Caki2 (cell line): ENCODE measurements at regions not wholly inside any gene's neighbourhood (a gene's known extent, or its start where the extent isn't known, plus 50 kb on each side); places are given as distances from the start of the nearest gene placed in this dataset.

Experiments used
- DNase-seq: peaks from one replicate; pipeline ENCODE4 v3.0.0-alpha.2; 2015; ENCODE audit warnings: low read depth
- in situ Hi-C: cut with HindIII; loops from 2 replicates; pipeline ENCODE4 v1.10.0; 2016; ENCODE audit warnings: low sequenced_read_pairs, low pct_unique_long_range_greater_than_20kb, mixed read lengths

- in situ Hi-C loops = no loop called here
- no peak for DNase-seq
Observed at GRCh38 chr5:7043797-7044196, 330.6 kb downstream of the TENT4A start.

GRCh38 chr5:7047511-7048261, 334.5 kb downstream of the TENT4A start:
- no peak for DNase-seq
- in situ Hi-C loops = no loop called here

GRCh38 chr5:7050986-7051385, 337.8 kb downstream of the TENT4A start:
- no peak for DNase-seq
- in situ Hi-C loops = no loop called here

GRCh38 chr5:7053125-7053524, 339.9 kb downstream of the TENT4A start:
- no peak for DNase-seq
- in situ Hi-C loops = no loop called here

- in situ Hi-C loops = no loop called here
- DNase-seq = no peak
Observed at GRCh38 chr5:7053528-7054209, 340.4 kb downstream of the TENT4A start.

- DNase-seq = no peak
Observed at GRCh38 chr5:7066471-7067235, 329.3 kb upstream of the ADCY2 start.

GRCh38 chr5:7068156-7068555, 327.8 kb upstream of the ADCY2 start:
- DNase-seq = no peak
- in situ Hi-C loops = no loop called here

More at GRCh38 chr5:7066471-7067235, 329.3 kb upstream of the ADCY2 start:
- in situ Hi-C loops = no loop called here

- DNase-seq = no peak
- in situ Hi-C loops = no loop called here
Observed at GRCh38 chr5:7068899-7069298, 327.0 kb upstream of the ADCY2 start.

GRCh38 chr5:7072188-7072587, 323.8 kb upstream of the ADCY2 start:
- no peak for DNase-seq
- in situ Hi-C loops = no loop called here

GRCh38 chr5:7073666-7074065, 322.3 kb upstream of the ADCY2 start:
- in situ Hi-C loops = no loop called here
- DNase-seq = no peak

- in situ Hi-C loops = no loop called here
- DNase-seq = no peak
Observed at GRCh38 chr5:7074176-7074575, 321.8 kb upstream of the ADCY2 start.

- no peak for DNase-seq
- in situ Hi-C loops = no loop called here
Observed at GRCh38 chr5:7075470-7075869, 320.5 kb upstream of the ADCY2 start.

GRCh38 chr5:7078101-7078500, 317.8 kb upstream of the ADCY2 start:
- in situ Hi-C loops = no loop called here
- no peak for DNase-seq

- DNase-seq = no peak
- in situ Hi-C loops = no loop called here
Observed at GRCh38 chr5:7078901-7079300, 317.0 kb upstream of the ADCY2 start.

- DNase-seq = no peak
- in situ Hi-C loops = no loop called here
Observed at GRCh38 chr5:7080501-7080900, 315.4 kb upstream of the ADCY2 start.

GRCh38 chr5:7087719-7088297, 308.1 kb upstream of the ADCY2 start:
- no peak for DNase-seq
- in situ Hi-C loops = no loop called here

- DNase-seq = no peak
- in situ Hi-C loops = no loop called here
Observed at GRCh38 chr5:7088849-7089248, 307.1 kb upstream of the ADCY2 start.

GRCh38 chr5:7094626-7095025, 301.3 kb upstream of the ADCY2 start:
- DNase-seq = peak; percentile 5
- in situ Hi-C loops = no loop called here

- no peak for DNase-seq
- in situ Hi-C loops = no loop called here
Observed at GRCh38 chr5:7096294-7096693, 299.6 kb upstream of the ADCY2 start.
